K562 (cell line): ENCODE measurements at regions not wholly inside any gene's neighbourhood (a gene's known extent, or its start where the extent isn't known, plus 50 kb on each side); places are given as distances from the start of the nearest gene placed in this dataset.

ENCODE experiments used
- ATAC-seq: fragments of 200-7000 bp; cut with Tn5 transposase; 3 replicates; pipeline ENCODE4 v1.9.1; 2020; ENCODE audit warnings: moderate library complexity
- BruUV-seq: library from RNA; stranded (reverse); fragments of 400-500 nt; replicated peaks from 2 replicates; lab custom pipeline; 2021; lab: Mats Ljungman, UMichigan
- CTCF ChIA-PET: fragments of 300-600 bp; formaldehyde crosslinking; extraction: SDS; loops from one replicate; lab custom pipeline; 2021; ENCODE audit warnings: low intra/inter-chr PET ratio; lab: Yijun Ruan, JAX
- POLR2A ChIA-PET: fragments of 300-600, 350-650 bp; sonication (Branson Sonifier 250); formaldehyde crosslinking; extraction: SDS; loops from one replicate; lab custom pipeline; 2021; ENCODE audit warnings: antibody characterized with exemption, inconsistent platforms; lab: Yijun Ruan, JAX
- DNase-seq, 4 experiments: peaks; one replicate each; pipeline versions ENCODE4 v3.0.0 to v3.0.0-alpha.2; 2011 to 2018; ENCODE audit warnings: low spot score in 3 of 4, mixed read lengths in 3 of 4; ENCODE audit errors: extremely low read depth in 1 of 4
- FAIRE-seq: peaks from 2 replicates; lab custom pipeline; 2011; peaks lifted over from hg19 to GRCh38; lab: Jason Lieb, UNC
- H2AFZ ChIP-seq: 2 replicates; pipeline ENCODE4 v1.6.0; 2011; ENCODE audit warnings: low read depth, low read length, control low read depth, inconsistent platforms
- H3K27ac ChIP-seq: fragments of 200-600 bp; 3 replicates; pipeline ENCODE4 v1.8.0; 2011; ENCODE audit warnings: low read depth, mild to moderate bottlenecking, control low read depth, inconsistent platforms, low read length, moderate library complexity, mixed read lengths; ENCODE audit errors: extremely low read depth
- H3K27me3 ChIP-seq, 2 experiments: fragments of 300-600 bp in 1 of 2; 2 replicates in 1 of 2; 3 replicates in 1 of 2; pipeline versions ENCODE4 v1.6.0 to v1.8.0; 2011; ENCODE audit warnings: inconsistent platforms in 2 of 2, low read length in 2 of 2, mild to moderate bottlenecking in 1 of 2, mixed read lengths in 1 of 2, moderate library complexity in 1 of 2; ENCODE audit not compliant: control insufficient read depth in 2 of 2, insufficient read depth in 2 of 2
- H3K36me3 ChIP-seq: fragments of 300-600 bp; 3 replicates; pipeline ENCODE4 v1.8.0; 2011; ENCODE audit warnings: mild to moderate bottlenecking, low read length, inconsistent platforms; ENCODE audit not compliant: control insufficient read depth, insufficient read depth
- H3K4me1 ChIP-seq, 2 experiments: fragments of 200-600 bp in 1 of 2; replicated peaks in 1 of 2; 2 replicates in 1 of 2; 3 replicates in 1 of 2; pipeline versions ENCODE4 v1.5.1 to v1.8.0; 2011; ENCODE audit warnings: inconsistent platforms in 2 of 2, low read length in 2 of 2, mild to moderate bottlenecking in 1 of 2, mixed read lengths in 1 of 2, moderate library complexity in 1 of 2; ENCODE audit not compliant: control insufficient read depth in 2 of 2, insufficient read depth in 2 of 2
- H3K4me2 ChIP-seq: 2 replicates; pipeline ENCODE4 v1.6.1; 2011; ENCODE audit warnings: low read length, control low read depth, inconsistent platforms, mixed read lengths; ENCODE audit not compliant: insufficient read depth
- H3K4me3 ChIP-seq: fragments of 200-600 bp; sonication (generic), shearing (Covaris generic); 2 replicates; pipeline ENCODE4 v1.5.1; 2016; ENCODE audit warnings: control low read depth, inconsistent platforms
- H3K79me2 ChIP-seq: fragments of 200-600 bp; 3 replicates; pipeline ENCODE4 v1.8.0; 2011; ENCODE audit warnings: low read length, inconsistent platforms; ENCODE audit not compliant: control insufficient read depth, insufficient read depth
- H3K9ac ChIP-seq, 2 experiments: 2 replicates each; pipeline versions ENCODE4 v1.6.0 to v1.6.1; 2011; ENCODE audit warnings: low read depth in 2 of 2, low read length in 2 of 2, control low read depth in 1 of 2, inconsistent platforms in 1 of 2, mild to moderate bottlenecking in 1 of 2, mixed read lengths in 1 of 2; ENCODE audit not compliant: insufficient read depth in 1 of 2
- H3K9me1 ChIP-seq: one replicate; pipeline ENCODE4 v1.6.0; 2011; ENCODE audit warnings: inconsistent platforms, mild to moderate bottlenecking, low read length, moderate library complexity; ENCODE audit not compliant: control insufficient read depth, insufficient read depth
- H3K9me3 ChIP-seq: replicated peaks from 2 replicates; pipeline ENCODE4 v1.5.1; 2011; ENCODE audit warnings: low read depth, low read length, inconsistent platforms; ENCODE audit not compliant: control insufficient read depth, insufficient read depth
- H4K20me1 ChIP-seq: replicated peaks from 2 replicates; pipeline ENCODE4 v1.6.1; 2011; ENCODE audit warnings: low read length, inconsistent platforms, mixed read lengths; ENCODE audit not compliant: control insufficient read depth, insufficient read depth
- E2F5 ChIP-seq: sonication (generic); formaldehyde crosslinking; IDR thresholded peaks from 2 replicates; pipeline ENCODE4 v1.8.0; 2022; ENCODE audit warnings: mild to moderate bottlenecking, missing genetic modification reagents
- GMEB1 ChIP-seq: fragments of 250-450 bp; sonication (Bioruptor Pico); IDR thresholded peaks from 2 replicates; pipeline ENCODE4 v1.4.0; 2020; ENCODE audit warnings: mild to moderate bottlenecking
- RBBP5 ChIP-seq: fragments of 200-600 bp; sonication (generic); IDR thresholded peaks from 2 replicates; pipeline ENCODE4 v1.6.1; 2012; ENCODE audit warnings: borderline replicate concordance, mild to moderate bottlenecking, low read length, control low read depth, inconsistent platforms; ENCODE audit not compliant: insufficient read depth, poor library complexity, severe bottlenecking
- STAT6 ChIP-seq: sonication (generic); formaldehyde crosslinking; IDR thresholded peaks from 2 replicates; pipeline ENCODE4 v1.8.1; 2023; ENCODE audit warnings: mild to moderate bottlenecking, missing genetic modification reagents
- WGBS: fragments of 100-300 bp; shearing (Covaris generic); methylation state at CpG from one replicate; pipeline ENCODE4 v1.1.6; 2016; ENCODE audit warnings: low coverage, mixed read lengths; ENCODE audit not compliant: insufficient coverage; ENCODE audit errors: missing lambda C conversion rate; 5-methylcytosine and 5-hydroxymethylcytosine counted together
- in situ Hi-C: fragments of 300-500 bp; cut with MboI; formaldehyde crosslinking; loops from 4 replicates; pipeline ENCODE4 v1.15.0; 2018; ENCODE audit warnings: inconsistent platforms, mixed read lengths
- intact Hi-C: fragments of 100-400 bp; cut with micrococcal nuclease; formaldehyde crosslinking; loops from 2 replicates; pipeline ENCODE4 v1.14.2; 2022

- ATAC-seq = no peak
- H3K4me3 ChIP-seq = no peak overlapping the region
- no peak overlapping the region for H3K9ac ChIP-seq
- in situ Hi-C loops = no loop called here
- TF ChIP-seq E2F5 (CRISPR knock-in tag) = no peak
- no peak for TF ChIP-seq GMEB1 (CRISPR knock-in tag)
- no peak for TF ChIP-seq RBBP5
- no peak for TF ChIP-seq STAT6
- peaks cover 9% of the 10 kb centered on the region in 2 experiments; a peak in 3 of 5 replicates for H3K27me3 ChIP-seq
- H2AFZ ChIP-seq = no peak overlapping the region
- H3K27ac ChIP-seq = no peak overlapping the region
- intact Hi-C loops = no loop called here
- H3K4me2 ChIP-seq = no peak overlapping the region
- BruUV-seq = no TSS peak
- no peaks in the 10 kb centered on the region for H4K20me1 ChIP-seq
- H3K9me1 ChIP-seq = no peaks in the 10 kb centered on the region
- FAIRE-seq = no peak
- 0% methylated on average over 4 of the region's 4 CpGs for WGBS
- no peaks in the 10 kb centered on the region for H3K4me1 ChIP-seq
- no peak for DNase-seq
- no peaks in the 10 kb centered on the region for H3K79me2 ChIP-seq
- H3K36me3 ChIP-seq = no peaks in the 10 kb centered on the region
- ChIA-PET POLR2A (interaction anchor here (1.7 kb wide), 1 partner anchor 32 kb away, joined by 3 read pairs; no protein-coding TSS in a partner anchor), CTCF (no interaction called here)
- no peaks in the 10 kb centered on the region for H3K9me3 ChIP-seq
Measured at GRCh38 chr2:67898595-67898994, 164.2 kb downstream of the C1D start.
